ENCODE measurements at regions not wholly inside any gene's neighbourhood (a gene's known extent, or its start where the extent isn't known, plus 50 kb on each side); places are given as distances from the start of the nearest gene placed in this dataset.

DNA sequence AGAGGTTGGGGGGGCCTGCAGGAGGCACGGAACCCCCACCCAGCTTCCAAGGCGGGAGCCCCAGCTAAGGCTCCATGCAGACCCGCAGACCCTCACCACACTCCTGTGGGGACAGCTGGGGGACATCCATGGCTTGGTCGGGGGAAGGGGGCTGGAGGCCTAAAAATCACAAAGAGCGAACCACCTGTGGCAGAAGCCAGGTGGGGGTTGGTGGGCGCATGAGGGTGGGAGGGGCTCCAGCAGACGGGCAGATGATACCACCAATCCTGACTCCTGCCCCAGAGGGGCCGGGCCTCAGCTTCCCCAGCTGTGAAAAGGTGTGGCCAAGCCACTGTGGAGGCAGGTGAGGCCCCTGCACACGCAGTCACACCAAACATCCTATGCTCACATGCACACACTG, 111.6 kb downstream of the FAM53A start:
- Histone ChIP-seq H3K27me3 (no peaks in the 10 kb centered on the region), H3K27ac (no peak overlapping the region), H3K9me3 (no peaks in the 10 kb centered on the region), H3K4me1 (no peaks in the 10 kb centered on the region), H3K36me3 (no peaks in the 10 kb centered on the region), H3K4me3 (replicated peaks in 1 of 3) (no peak overlapping the region)
- intact Hi-C loops (cut with DNase I), result no loop called here
- no peak for TF ChIP-seq POLR2A (IDR thresholded peaks at IDR 0.05)
- TF ChIP-seq, protein P1, sequence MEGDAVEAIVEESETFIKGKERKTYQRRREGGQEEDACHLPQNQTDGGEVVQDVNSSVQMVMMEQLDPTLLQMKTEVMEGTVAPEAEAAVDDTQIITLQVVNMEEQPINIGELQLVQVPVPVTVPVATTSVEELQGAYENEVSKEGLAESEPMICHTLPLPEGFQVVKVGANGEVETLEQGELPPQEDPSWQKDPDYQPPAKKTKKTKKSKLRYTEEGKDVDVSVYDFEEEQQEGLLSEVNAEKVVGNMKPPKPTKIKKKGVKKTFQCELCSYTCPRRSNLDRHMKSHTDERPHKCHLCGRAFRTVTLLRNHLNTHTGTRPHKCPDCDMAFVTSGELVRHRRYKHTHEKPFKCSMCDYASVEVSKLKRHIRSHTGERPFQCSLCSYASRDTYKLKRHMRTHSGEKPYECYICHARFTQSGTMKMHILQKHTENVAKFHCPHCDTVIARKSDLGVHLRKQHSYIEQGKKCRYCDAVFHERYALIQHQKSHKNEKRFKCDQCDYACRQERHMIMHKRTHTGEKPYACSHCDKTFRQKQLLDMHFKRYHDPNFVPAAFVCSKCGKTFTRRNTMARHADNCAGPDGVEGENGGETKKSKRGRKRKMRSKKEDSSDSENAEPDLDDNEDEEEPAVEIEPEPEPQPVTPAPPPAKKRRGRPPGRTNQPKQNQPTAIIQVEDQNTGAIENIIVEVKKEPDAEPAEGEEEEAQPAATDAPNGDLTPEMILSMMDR (IDR thresholded peaks at IDR 0.05), result no peak
- WGBS, 2 donors, result 74 to 83% methylated on average over 9 of the region's 9 CpGs
- DNase-seq, result no peak

GRCh38 chr4:1572010-1572385, 112.1 kb downstream of the FAM53A start:
- 88 to 90% methylated on average over 10 of the region's 10 CpGs for WGBS, 2 donors
- intact Hi-C loops (cut with DNase I), result no loop called here
- H3K27me3 ChIP-seq, result no peaks in the 10 kb centered on the region
- H3K4me1 ChIP-seq, result no peaks in the 10 kb centered on the region
- no peak for TF ChIP-seq POLR2A (IDR thresholded peaks at IDR 0.05)
- TF ChIP-seq, protein P1 (IDR thresholded peaks at IDR 0.05), result no peak
- H3K4me3 ChIP-seq (replicated peaks in 1 of 3), result no peak overlapping the region
- no peaks in the 10 kb centered on the region for H3K36me3 ChIP-seq
- H3K9me3 ChIP-seq, result no peaks in the 10 kb centered on the region
- no peak overlapping the region for H3K27ac ChIP-seq
- no peak for DNase-seq

GRCh38 chr4:1571165-1572009, 112.7 kb downstream of the FAM53A start:
- no peaks in the 10 kb centered on the region for H3K9me3 ChIP-seq
- intact Hi-C loops (cut with DNase I), result no loop called here
- TF ChIP-seq POLR2A (IDR thresholded peaks at IDR 0.05), result no peak
- TF ChIP-seq, protein P1 (IDR thresholded peaks at IDR 0.05), result no peak
- H3K4me3 ChIP-seq (replicated peaks in 1 of 3), result no peak overlapping the region
- 74% methylated on average over 14 to 18 of the region's 22 CpGs for WGBS, 2 donors
- no peak for DNase-seq
- no peaks in the 10 kb centered on the region for H3K36me3 ChIP-seq
- no peaks in the 10 kb centered on the region for H3K27me3 ChIP-seq
- H3K27ac ChIP-seq, result no peak overlapping the region
- H3K4me1 ChIP-seq, result no peaks in the 10 kb centered on the region

DNA sequence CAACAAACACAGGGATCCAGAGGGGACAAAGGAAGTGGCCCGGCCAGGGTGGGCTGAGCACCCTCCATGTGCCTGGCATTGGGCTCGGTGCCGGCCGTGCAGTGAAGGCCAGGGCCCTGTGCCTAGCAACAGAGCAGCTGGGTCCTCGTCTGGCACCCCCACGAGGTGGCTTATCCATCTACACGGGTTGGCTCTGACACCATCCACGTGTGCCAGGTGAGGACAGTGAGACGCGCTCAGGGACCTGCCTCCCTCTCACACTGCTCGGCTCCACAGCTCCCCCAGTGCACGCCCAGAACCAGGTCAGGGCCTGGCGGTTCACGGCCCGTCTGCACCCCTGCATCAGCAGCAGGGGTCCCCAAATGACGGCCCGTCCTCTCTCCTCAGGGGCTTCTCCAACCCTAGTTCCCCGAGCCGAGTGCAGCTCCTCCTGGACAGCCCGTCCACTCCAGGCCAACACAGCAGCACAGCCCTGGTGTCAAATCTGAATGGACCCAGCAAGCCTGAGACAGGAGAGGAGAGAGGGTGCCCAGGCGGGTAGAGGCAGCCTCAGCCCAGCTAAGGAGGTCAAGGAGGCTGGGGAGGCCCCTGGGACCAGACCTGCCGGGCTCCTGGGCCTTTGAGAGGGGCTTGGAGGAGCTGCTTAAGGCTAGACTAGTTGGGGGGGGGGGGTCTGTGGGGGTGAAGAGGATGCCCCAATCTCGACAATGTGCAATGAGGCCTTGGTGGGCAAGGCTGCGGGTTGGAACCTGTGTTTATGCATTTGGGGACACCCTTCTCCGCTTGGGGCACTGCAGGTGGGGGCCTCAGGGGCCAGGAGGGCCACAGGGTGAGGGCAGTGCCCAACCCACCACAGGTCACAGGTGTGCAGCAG, 113.6 kb downstream of the FAM53A start:
- H3K27me3 ChIP-seq, result no peaks in the 10 kb centered on the region
- no peaks in the 10 kb centered on the region for H3K9me3 ChIP-seq
- 77 to 87% methylated on average over 15 to 22 of the region's 25 CpGs for WGBS, 2 donors
- intact Hi-C loops (cut with DNase I), result no loop called here
- H3K36me3 ChIP-seq, result no peaks in the 10 kb centered on the region
- H3K27ac ChIP-seq, result no peak overlapping the region
- no peak overlapping the region for H3K4me3 ChIP-seq (replicated peaks in 1 of 3)
- no peak for DNase-seq
- TF ChIP-seq, protein P1 (IDR thresholded peaks at IDR 0.05), result no peak
- TF ChIP-seq POLR2A (IDR thresholded peaks at IDR 0.05), result no peak
- H3K4me1 ChIP-seq, result no peaks in the 10 kb centered on the region
